ENCODE measurements at regions not wholly inside any gene's neighbourhood (a gene's known extent, or its start where the extent isn't known, plus 50 kb on each side); places are given as distances from the start of the nearest gene placed in this dataset.

DNA sequence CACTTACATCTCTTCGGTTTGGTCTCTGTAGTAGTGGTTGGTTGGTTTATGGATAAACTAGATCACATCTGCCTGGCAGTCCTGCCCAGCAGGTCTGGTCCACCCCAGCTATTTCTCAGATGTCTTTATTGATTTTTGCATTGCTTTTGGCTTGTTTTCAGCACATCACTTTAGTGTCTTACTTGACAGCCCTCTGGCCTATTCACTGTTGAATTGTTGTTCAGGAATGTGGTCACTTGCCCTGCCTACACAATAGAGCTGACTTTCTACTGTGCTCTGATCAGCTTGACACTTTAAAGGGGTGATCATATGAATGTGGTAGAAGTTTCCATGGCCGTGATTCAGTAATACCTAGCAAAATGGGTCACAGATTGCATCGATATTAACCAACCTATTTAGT lies 719.2 kb upstream of the LRRN3 start:
- no peak for FAIRE-seq
- TF ChIP-seq, protein P1, sequence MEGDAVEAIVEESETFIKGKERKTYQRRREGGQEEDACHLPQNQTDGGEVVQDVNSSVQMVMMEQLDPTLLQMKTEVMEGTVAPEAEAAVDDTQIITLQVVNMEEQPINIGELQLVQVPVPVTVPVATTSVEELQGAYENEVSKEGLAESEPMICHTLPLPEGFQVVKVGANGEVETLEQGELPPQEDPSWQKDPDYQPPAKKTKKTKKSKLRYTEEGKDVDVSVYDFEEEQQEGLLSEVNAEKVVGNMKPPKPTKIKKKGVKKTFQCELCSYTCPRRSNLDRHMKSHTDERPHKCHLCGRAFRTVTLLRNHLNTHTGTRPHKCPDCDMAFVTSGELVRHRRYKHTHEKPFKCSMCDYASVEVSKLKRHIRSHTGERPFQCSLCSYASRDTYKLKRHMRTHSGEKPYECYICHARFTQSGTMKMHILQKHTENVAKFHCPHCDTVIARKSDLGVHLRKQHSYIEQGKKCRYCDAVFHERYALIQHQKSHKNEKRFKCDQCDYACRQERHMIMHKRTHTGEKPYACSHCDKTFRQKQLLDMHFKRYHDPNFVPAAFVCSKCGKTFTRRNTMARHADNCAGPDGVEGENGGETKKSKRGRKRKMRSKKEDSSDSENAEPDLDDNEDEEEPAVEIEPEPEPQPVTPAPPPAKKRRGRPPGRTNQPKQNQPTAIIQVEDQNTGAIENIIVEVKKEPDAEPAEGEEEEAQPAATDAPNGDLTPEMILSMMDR (IDR thresholded peaks at IDR 0.05; ENCODE audit: insufficient read depth, missing control alignments), result no peak
- DNase-seq (ENCODE audit: insufficient read length, low spot score), result no peak

DNA sequence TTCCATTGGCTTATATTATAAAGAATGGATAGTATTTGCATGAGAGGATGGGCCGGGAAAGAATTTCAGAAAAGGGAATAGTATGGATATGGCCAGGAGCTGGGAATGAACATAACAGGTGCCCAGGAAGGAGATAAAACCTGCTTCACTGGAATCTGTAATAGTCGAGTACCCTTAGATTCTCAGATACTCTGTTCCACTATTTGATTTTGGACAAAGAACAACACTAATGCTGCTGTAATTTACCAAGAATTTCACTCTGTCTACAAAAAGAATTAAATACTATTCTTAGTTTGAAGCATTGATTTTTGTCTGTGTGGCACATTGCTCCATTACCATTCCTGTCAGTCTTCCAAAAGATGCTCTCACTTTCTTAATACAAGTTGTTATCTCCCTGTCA lies 718.2 kb upstream of the LRRN3 start:
- FAIRE-seq (no peak), DNase-seq (ENCODE audit: insufficient read length, low spot score) (no peak)
- TF ChIP-seq, protein P1 (IDR thresholded peaks at IDR 0.05; ENCODE audit: insufficient read depth, missing control alignments), result no peak

DNA sequence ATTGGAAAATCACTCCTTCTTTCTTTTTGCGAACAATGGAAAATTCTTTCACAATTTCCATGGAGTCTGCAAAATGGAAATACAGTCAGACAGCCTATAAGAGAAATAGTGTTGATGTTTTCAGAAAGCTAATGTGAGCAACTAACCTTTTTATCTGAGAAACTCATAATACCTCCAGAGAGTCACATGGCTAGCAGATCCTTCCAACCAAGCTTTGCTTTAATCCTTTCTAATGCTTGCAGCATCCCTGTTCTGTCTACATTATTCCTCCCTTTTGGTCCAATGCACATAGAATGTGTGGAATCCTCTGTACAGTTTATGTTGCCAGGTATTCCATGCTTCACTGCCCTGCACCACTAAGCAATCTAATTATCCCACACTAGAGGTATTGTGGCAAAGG lies 717.5 kb upstream of the LRRN3 start:
- FAIRE-seq, result peak; percentile 29
- no peak for DNase-seq (ENCODE audit: insufficient read length, low spot score)
- TF ChIP-seq, protein P1 (IDR thresholded peaks at IDR 0.05; ENCODE audit: insufficient read depth, missing control alignments), result no peak

DNA sequence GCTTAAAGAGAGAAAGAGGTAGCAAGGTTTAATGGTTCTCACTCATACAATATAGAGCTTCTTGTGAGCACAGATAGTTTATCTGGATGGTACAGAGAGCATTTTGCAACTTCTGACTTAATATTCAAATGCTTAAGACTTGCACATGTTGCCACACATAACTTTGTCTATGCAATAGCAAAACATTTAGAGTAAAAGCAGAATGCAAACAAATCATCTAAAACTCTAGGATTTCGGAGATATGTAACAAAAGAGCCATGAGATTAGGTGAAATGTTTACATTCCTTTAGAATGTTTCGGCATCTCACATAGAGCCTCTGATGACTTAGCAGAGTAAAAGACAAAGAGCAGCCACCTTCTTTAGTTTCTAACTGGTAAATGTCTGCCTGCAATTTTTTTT lies 717.1 kb upstream of the LRRN3 start:
- TF ChIP-seq, protein P1 (IDR thresholded peaks at IDR 0.05; ENCODE audit: insufficient read depth, missing control alignments), result no peak
- DNase-seq (ENCODE audit: insufficient read length, low spot score) (no peak), FAIRE-seq (peak; percentile 21)

DNA sequence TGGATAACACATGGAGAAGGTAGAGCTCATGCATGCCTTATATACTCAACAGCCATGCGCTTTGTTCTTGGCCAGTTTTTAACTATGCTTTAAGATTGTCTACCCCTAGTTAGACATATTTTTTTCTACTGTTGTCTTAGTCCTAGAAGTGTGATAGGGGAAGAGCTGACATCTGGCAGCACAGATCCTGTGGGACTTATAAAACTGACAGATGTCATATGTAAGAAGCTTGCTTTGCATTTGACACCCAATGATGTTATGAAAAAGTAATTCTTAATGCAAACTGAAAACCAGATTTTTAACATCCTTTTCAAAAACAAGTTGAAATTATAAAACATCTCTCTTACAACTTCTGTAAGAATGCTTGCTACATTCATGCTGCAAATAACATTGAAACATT lies 715.9 kb upstream of the LRRN3 start:
- no peak for DNase-seq (ENCODE audit: insufficient read length, low spot score)
- FAIRE-seq, result peak; percentile 60
- TF ChIP-seq, protein P1 (IDR thresholded peaks at IDR 0.05; ENCODE audit: insufficient read depth, missing control alignments), result no peak

DNA sequence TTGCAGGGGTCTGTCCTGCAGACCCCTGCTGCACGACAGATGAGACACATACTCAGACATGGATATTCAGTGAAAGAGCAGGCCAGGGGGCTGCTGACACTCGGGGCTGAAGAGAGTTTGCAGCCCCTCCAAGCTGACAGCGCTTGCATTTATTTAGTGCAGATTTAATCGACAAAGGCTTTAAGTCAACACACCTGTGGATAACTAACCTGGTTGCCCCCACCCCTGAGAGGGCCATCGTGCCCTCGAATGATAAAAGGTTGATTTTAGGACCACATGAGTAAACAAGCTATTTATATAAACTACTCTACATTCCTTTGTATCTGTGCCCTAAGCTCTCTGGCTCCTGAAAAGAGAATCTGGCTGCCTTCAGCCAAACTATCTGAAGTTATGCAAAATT lies 708.2 kb upstream of the LRRN3 start:
- TF ChIP-seq, protein P1 (IDR thresholded peaks at IDR 0.05; ENCODE audit: insufficient read depth, missing control alignments), result no peak
- FAIRE-seq, result no peak
- DNase-seq (ENCODE audit: insufficient read length, low spot score), result no peak

DNA sequence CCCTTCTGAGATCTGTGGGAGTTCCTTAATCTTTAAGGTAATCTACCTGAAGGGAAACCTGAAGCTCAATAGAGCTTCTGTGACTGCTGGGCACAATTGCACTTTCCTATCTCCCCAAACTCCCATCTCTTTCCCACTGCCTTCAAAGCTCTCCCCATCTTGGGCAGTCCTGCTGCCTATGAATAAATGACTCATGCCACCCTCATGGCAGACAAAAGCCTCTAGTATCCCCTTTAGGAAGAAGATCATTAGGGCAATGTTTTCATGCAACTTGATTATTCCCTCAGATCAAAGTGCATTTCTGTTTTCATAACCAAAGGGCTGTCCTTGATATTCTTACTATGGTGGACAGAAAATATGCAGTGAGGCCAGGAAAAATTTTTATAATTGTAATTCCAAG lies 704.9 kb upstream of the LRRN3 start:
- TF ChIP-seq, protein P1 (IDR thresholded peaks at IDR 0.05; ENCODE audit: insufficient read depth, missing control alignments), result no peak
- DNase-seq (ENCODE audit: insufficient read length, low spot score) (no peak), FAIRE-seq (no peak)
